SK-N-SH treated with all-trans-retinoic acid at 6 μM for 48 hours (cell line): ENCODE measurements at regions not wholly inside any gene's neighbourhood (a gene's known extent, or its start where the extent isn't known, plus 50 kb on each side); places are given as distances from the start of the nearest gene placed in this dataset.
"Not testable (repeated sequence)": the region's sequence is repeated elsewhere in the genome, so short reads cannot be mapped to it uniquely, and the experiment has no call there.

Experiments
- ATAC-seq: fragments of 200-7000 bp; cut with Tn5 transposase; 3 replicates; pipeline ENCODE4 v1.9.1; 2020; ENCODE audit warnings: mild to moderate bottlenecking, moderate library complexity
- BACH2 ChIP-seq: fragments of 250-450 bp; sonication (Bioruptor Pico); IDR thresholded peaks from 2 replicates; pipeline ENCODE4 v1.9.0; 2021; ENCODE audit warnings: mild to moderate bottlenecking, borderline replicate concordance
- CREB5 ChIP-seq: fragments of 250-450 bp; sonication (Bioruptor Pico); IDR thresholded peaks from 2 replicates; pipeline ENCODE4 v1.5.1; 2020; ENCODE audit warnings: low read depth, mild to moderate bottlenecking, moderate library complexity
- CSRNP3 ChIP-seq: fragments of 250-450 bp; sonication (Bioruptor Pico); IDR thresholded peaks from 2 replicates; pipeline ENCODE4 v1.5.1; 2021; ENCODE audit warnings: mild to moderate bottlenecking, moderate library complexity
- ESRRG ChIP-seq: fragments of 250-450 bp; sonication (Bioruptor Pico); IDR thresholded peaks from 2 replicates; pipeline ENCODE4 v1.6.1; 2021; ENCODE audit warnings: mild to moderate bottlenecking
- GLIS3 ChIP-seq: fragments of 250-450 bp; sonication (Bioruptor Pico); IDR thresholded peaks from 2 replicates; pipeline ENCODE4 v1.5.0; 2020; ENCODE audit warnings: mild to moderate bottlenecking, moderate library complexity
- ISL1 ChIP-seq: fragments of 250-450 bp; sonication (Bioruptor Pico); IDR thresholded peaks from 2 replicates; pipeline ENCODE4 v2.1.2; 2022; ENCODE audit warnings: mild to moderate bottlenecking, moderate library complexity
- OSR1 ChIP-seq: fragments of 250-450 bp; sonication (Bioruptor Pico); IDR thresholded peaks from 2 replicates; pipeline ENCODE4 v1.8.0; 2022; ENCODE audit warnings: moderate library complexity, mild to moderate bottlenecking, inconsistent platforms
- PATZ1 ChIP-seq: fragments of 250-450 bp; sonication (Bioruptor Pico); IDR thresholded peaks from 2 replicates; pipeline ENCODE4 v1.8.0; 2020; ENCODE audit warnings: mild to moderate bottlenecking, moderate library complexity, borderline replicate concordance
- POU6F1 ChIP-seq: fragments of 250-450 bp; sonication (Bioruptor Pico); IDR thresholded peaks from 2 replicates; pipeline ENCODE4 v1.8.0; 2021; ENCODE audit warnings: low read depth, mild to moderate bottlenecking, moderate library complexity, borderline replicate concordance
- RARB ChIP-seq: fragments of 250-450 bp; sonication (Bioruptor Pico); IDR thresholded peaks from 2 replicates; pipeline ENCODE4 v1.8.0; 2021; ENCODE audit warnings: mild to moderate bottlenecking, moderate library complexity
- TCF4 ChIP-seq: fragments of 250-450 bp; sonication (Bioruptor Pico); IDR thresholded peaks from 2 replicates; pipeline ENCODE4 v1.8.0; 2021; ENCODE audit warnings: mild to moderate bottlenecking, moderate library complexity, borderline replicate concordance
- TOX ChIP-seq: fragments of 250-450 bp; sonication (Bioruptor Pico); IDR thresholded peaks from 2 replicates; pipeline ENCODE4 v1.8.0; 2021; ENCODE audit warnings: mild to moderate bottlenecking, moderate library complexity, borderline replicate concordance
- TSHZ2 ChIP-seq: fragments of 250-450 bp; sonication (Bioruptor Pico); IDR thresholded peaks from 2 replicates; pipeline ENCODE4 v1.5.0; 2020; ENCODE audit warnings: mild to moderate bottlenecking, moderate library complexity
- ZC3H10 ChIP-seq: fragments of 250-450 bp; sonication (Bioruptor Pico); IDR thresholded peaks from 2 replicates; pipeline ENCODE4 v1.5.1; 2021; ENCODE audit warnings: mild to moderate bottlenecking, moderate library complexity
- ZFP3 ChIP-seq: fragments of 250-450 bp; sonication (Bioruptor Pico); IDR thresholded peaks from 2 replicates; pipeline ENCODE4 v1.5.0; 2020; ENCODE audit warnings: mild to moderate bottlenecking, moderate library complexity
- ZNF70 ChIP-seq: fragments of 450-650 bp; formaldehyde crosslinking; IDR thresholded peaks from 2 replicates; pipeline ENCODE4 v1.5.0; 2020; ENCODE audit warnings: mild to moderate bottlenecking, moderate library complexity

- not testable (repeated sequence) for ATAC-seq
Observed at GRCh38 chrX:141520750-141521149, 63.8 kb downstream of the SPANXA1 start.

- ATAC-seq: not testable (repeated sequence)
Observed at GRCh38 chrX:141475788-141476187, 108.8 kb downstream of the SPANXA1 start.

GRCh38 chrX:141469469-141469868 is 115.1 kb downstream of the SPANXA1 start:
- ATAC-seq: peak; percentile 38; the same call in 2 of the 3 replicates
- TF ChIP-seq ESRRG (CRISPR knock-in tag) (no peak), TOX (CRISPR knock-in tag) (no peak), TSHZ2 (CRISPR knock-in tag) (no peak), PATZ1 (no peak)

GRCh38 chrX:141468940-141469339 is 115.6 kb downstream of the SPANXA1 start:
- no peak for TF ChIP-seq ESRRG (CRISPR knock-in tag)
- TF ChIP-seq GLIS3 (CRISPR knock-in tag): no peak
- no peak for TF ChIP-seq ZC3H10 (CRISPR knock-in tag)
- no peak for TF ChIP-seq ZFP3 (CRISPR knock-in tag)
- no peak for TF ChIP-seq PATZ1
- no peak for TF ChIP-seq TCF4 (CRISPR knock-in tag)
- no peak for TF ChIP-seq TSHZ2 (CRISPR knock-in tag)
- no peak for TF ChIP-seq OSR1 (CRISPR knock-in tag)
- TF ChIP-seq RARB (CRISPR knock-in tag): no peak
- no peak for TF ChIP-seq CREB5
- TF ChIP-seq POU6F1 (CRISPR knock-in tag): no peak
- no peak for TF ChIP-seq ZNF70 (CRISPR knock-in tag)

GRCh38 chrX:141467442-141467841 is 117.1 kb downstream of the SPANXA1 start:
- peak; percentile 81 for ATAC-seq
- TF ChIP-seq POU6F1 (CRISPR knock-in tag) (no peak), BACH2 (CRISPR knock-in tag) (no peak), ISL1 (CRISPR knock-in tag) (no peak), GLIS3 (CRISPR knock-in tag) (no peak), CSRNP3 (CRISPR knock-in tag) (no peak), PATZ1 (no peak)

More at GRCh38 chrX:141468940-141469339, 115.6 kb downstream of the SPANXA1 start:
- ATAC-seq: peak; percentile 66
